K562 (cell line): ENCODE measurements at regions not wholly inside any gene's neighbourhood (a gene's known extent, or its start where the extent isn't known, plus 50 kb on each side); places are given as distances from the start of the nearest gene placed in this dataset.
A peak's percentile ranks its signal among the peaks of the same experiment; 100 is the strongest.

Experiments used
- FOXK1 ChIP-seq: sonication (generic); formaldehyde crosslinking; IDR thresholded peaks from 2 replicates; pipeline ENCODE4 v1.8.0; 2022; ENCODE audit warnings: missing genetic modification reagents, mild to moderate bottlenecking, borderline replicate concordance
- JUND ChIP-seq, 2 experiments: IDR thresholded peaks; 2 replicates in 1 of 2; 3 replicates in 1 of 2; pipeline ENCODE4 v1.6.1; 2011; ENCODE audit warnings: borderline replicate concordance in 2 of 2, low read depth in 2 of 2, low read length in 2 of 2, improper control_type of control experiment in 1 of 2, missing biosample characterization in 1 of 2, missing genetic modification characterization in 1 of 2, missing genetic modification reagents in 1 of 2
- KAT2B ChIP-seq: IDR thresholded peaks from one replicate; pipeline ENCODE4 v1.6.1; 2012; ENCODE audit warnings: low read depth, mild to moderate bottlenecking, control low read depth, inconsistent platforms, low read length, moderate library complexity
- KAT8 ChIP-seq: fragments of 450-650 bp; IDR thresholded peaks from 2 replicates; pipeline ENCODE4 v1.6.1; 2016; ENCODE audit warnings: low read depth, mild to moderate bottlenecking
- NR3C1 ChIP-seq: sonication (generic); formaldehyde crosslinking; IDR thresholded peaks from 2 replicates; pipeline ENCODE4 v1.8.1; 2022; ENCODE audit warnings: missing genetic modification reagents
- SIN3A ChIP-seq, 2 experiments: fragments of 150-350 bp in 1 of 2; IDR thresholded peaks; 2 replicates each; pipeline ENCODE4 v1.6.1; 2011 to 2016; ENCODE audit warnings: borderline replicate concordance in 2 of 2, low read depth in 2 of 2, low read length in 2 of 2, mild to moderate bottlenecking in 2 of 2, moderate library complexity in 2 of 2; ENCODE audit not compliant: control insufficient read depth in 1 of 2
- ZNF764 ChIP-seq: fragments of 250-450 bp; sonication (Bioruptor Pico); IDR thresholded peaks from 2 replicates; pipeline ENCODE4 v1.4.0; 2020; ENCODE audit warnings: low read depth, mild to moderate bottlenecking, moderate library complexity
- TF ChIP-seq, protein P1 (sequence below), 2 experiments: IDR thresholded peaks; 2 replicates each; pipeline ENCODE4 v1.6.1; 2011; ENCODE audit warnings: borderline replicate concordance in 1 of 2, control low read depth in 1 of 2, low read depth in 1 of 2, low read length in 1 of 2, mild to moderate bottlenecking in 1 of 2, mixed read lengths in 1 of 2, moderate library complexity in 1 of 2; ENCODE audit not compliant: insufficient read depth in 1 of 2, insufficient read length in 1 of 2, poor library complexity in 1 of 2, severe bottlenecking in 1 of 2; ENCODE audit errors: extremely low read depth in 1 of 2

DNA sequence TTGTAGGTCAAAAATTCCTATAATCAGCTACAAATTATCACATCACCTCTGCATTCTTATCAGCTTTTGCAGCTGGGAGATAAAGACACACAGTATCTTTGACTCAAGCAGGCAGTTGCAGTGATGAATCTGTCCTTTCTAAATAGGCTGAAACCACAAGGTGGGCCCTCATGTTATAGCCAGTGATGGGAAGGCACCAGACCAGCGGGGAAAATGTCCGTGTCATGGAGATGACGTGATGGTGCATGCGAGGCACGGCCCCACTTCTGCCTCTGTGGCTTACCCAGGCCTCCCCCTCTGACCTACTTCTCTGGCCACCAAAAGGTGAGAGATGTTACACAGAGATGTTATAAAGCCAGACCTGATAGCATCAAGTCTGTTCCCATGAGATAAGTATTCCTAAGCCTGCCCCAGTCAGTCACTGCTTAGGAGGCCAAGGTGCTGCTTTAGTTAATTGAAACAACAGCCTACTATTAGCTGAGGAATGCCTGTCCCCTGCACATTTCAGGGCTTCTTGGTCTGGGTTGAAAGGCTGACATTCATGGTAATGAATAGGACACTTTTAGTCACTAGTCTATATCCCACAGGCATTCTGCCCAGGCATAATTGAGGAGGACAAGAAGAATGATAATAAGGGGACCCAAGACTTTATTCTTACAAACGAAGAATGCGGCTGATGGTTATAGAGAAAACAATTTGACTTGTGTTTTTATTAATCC is 327.9 kb downstream of the LPIN1 start (continued):
- TF ChIP-seq FOXK1 (CRISPR knock-in tag) (no peak), NR3C1 (no peak), ZNF764 (CRISPR knock-in tag) (no peak), SIN3A (IDR thresholded peaks at IDR 0.05; ENCODE audit: borderline replicate concordance in 2 of 2, control insufficient read depth in 1 of 2, low read depth in 2 of 2, low read length in 2 of 2) (no peak), JUND (IDR thresholded peaks at IDR 0.05; ENCODE audit: borderline replicate concordance, low read depth, low read length) (peak; percentile 90), JUND (tag; IDR thresholded peaks at IDR 0.05; ENCODE audit: borderline replicate concordance, low read depth, low read length) (peak; percentile 94; the same call in 2 of the 3 replicates), KAT8 (no peak), KAT2B (no peak)
- TF ChIP-seq, protein P1, sequence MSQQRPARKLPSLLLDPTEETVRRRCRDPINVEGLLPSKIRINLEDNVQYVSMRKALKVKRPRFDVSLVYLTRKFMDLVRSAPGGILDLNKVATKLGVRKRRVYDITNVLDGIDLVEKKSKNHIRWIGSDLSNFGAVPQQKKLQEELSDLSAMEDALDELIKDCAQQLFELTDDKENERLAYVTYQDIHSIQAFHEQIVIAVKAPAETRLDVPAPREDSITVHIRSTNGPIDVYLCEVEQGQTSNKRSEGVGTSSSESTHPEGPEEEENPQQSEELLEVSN (IDR thresholded peaks at IDR 0.05; ENCODE audit: borderline replicate concordance in 1 of 2, extremely low read depth in 1 of 2, insufficient read depth in 1 of 2, insufficient read length in 1 of 2, low read depth in 1 of 2, low read length in 1 of 2, poor library complexity in 1 of 2, severe bottlenecking in 1 of 2) = peak in 1 of 2 experiments; percentile 41
